Esophagus muscularis mucosa (tissue), 4 donors: ENCODE measurements at regions not wholly inside any gene's neighbourhood (a gene's known extent, or its start where the extent isn't known, plus 50 kb on each side); places are given as distances from the start of the nearest gene placed in this dataset.

Source experiments
- CTCF ChIP-seq, 3 experiments: fragments of 200-600 bp in 2 of 3; fragments of 450-650 bp in 1 of 3; sonication (generic) in 2 of 3; IDR thresholded peaks; one replicate each; pipeline ENCODE4 v1.5.1; 2017 to 2019; ENCODE audit warnings: antibody characterized with exemption in 3 of 3, mild to moderate bottlenecking in 2 of 3, moderate library complexity in 1 of 3
- EP300 ChIP-seq: sonication (generic); formaldehyde crosslinking; IDR thresholded peaks from one replicate; pipeline ENCODE4 v1.6.1; 2017; ENCODE audit warnings: antibody characterized with exemption
- POLR2A ChIP-seq: fragments of 450-650 bp; IDR thresholded peaks from one replicate; pipeline ENCODE4 v1.6.1; 2017; ENCODE audit warnings: antibody characterized with exemption, moderate library complexity, mild to moderate bottlenecking, low read depth
- POLR2AphosphoS5 ChIP-seq, 2 donors: sonication (generic); formaldehyde crosslinking; IDR thresholded peaks; one replicate each; pipeline ENCODE4 v1.6.1; 2017; ENCODE audit warnings: antibody characterized with exemption in 2 of 2

GRCh38 chr5:43798740-43799139, 195.8 kb downstream of the NNT start:
- TF ChIP-seq POLR2A (no peak), CTCF (IDR thresholded peaks at IDR 0.05) (no peak), EP300 (no peak), POLR2AphosphoS5 (IDR thresholded peaks at IDR 0.05) (no peak)
